KMS-11 (cell line): ENCODE measurements at regions not wholly inside any gene's neighbourhood (a gene's known extent, or its start where the extent isn't known, plus 50 kb on each side); places are given as distances from the start of the nearest gene placed in this dataset.

Source experiments
- H2AFZ ChIP-seq: fragments of 200-600 bp; sonication (generic); 2 replicates; pipeline ENCODE4 v1.6.1; 2016; ENCODE audit warnings: antibody characterized with exemption, mixed run types, low read depth
- H3K27ac ChIP-seq: fragments of 200-600 bp; sonication (generic); 2 replicates; pipeline ENCODE4 v1.6.1; 2016; ENCODE audit warnings: mild to moderate bottlenecking, mixed run types
- H3K27me3 ChIP-seq: fragments of 200-600 bp; sonication (generic); 2 replicates; pipeline ENCODE4 v1.6.1; 2017; ENCODE audit warnings: mild to moderate bottlenecking, low read depth, mixed run types, moderate library complexity; ENCODE audit not compliant: insufficient read depth
- H3K36me3 ChIP-seq: fragments of 200-600 bp; sonication (generic); 2 replicates; pipeline ENCODE4 v1.6.1; 2017; ENCODE audit warnings: mild to moderate bottlenecking, mixed run types; ENCODE audit not compliant: insufficient read depth
- H3K4me1 ChIP-seq: fragments of 200-600 bp; sonication (generic); 2 replicates; pipeline ENCODE4 v1.6.1; 2016; ENCODE audit warnings: mild to moderate bottlenecking, low read depth, mixed run types; ENCODE audit not compliant: poor library complexity, severe bottlenecking
- H3K4me2 ChIP-seq: fragments of 200-600 bp; sonication (generic); 2 replicates; pipeline ENCODE4 v1.7.0; 2016; ENCODE audit warnings: mild to moderate bottlenecking, mixed run types
- H3K4me3 ChIP-seq: fragments of 200-600 bp; sonication (generic); IDR thresholded peaks from 2 replicates; pipeline ENCODE4 v1.6.1; 2017; ENCODE audit warnings: low read depth, low read length, mixed read lengths; ENCODE audit not compliant: insufficient read depth
- H3K79me2 ChIP-seq: fragments of 200-600 bp; sonication (generic); 2 replicates; pipeline ENCODE4 v1.6.1; 2016; ENCODE audit warnings: low read depth, mixed run types; ENCODE audit not compliant: insufficient read depth
- H3K9ac ChIP-seq: fragments of 200-600 bp; sonication (generic); 2 replicates; pipeline ENCODE4 v1.6.1; 2016; ENCODE audit warnings: mild to moderate bottlenecking, mixed run types
- H4K20me1 ChIP-seq: fragments of 200-600 bp; sonication (generic); 2 replicates; pipeline ENCODE4 v1.6.1; 2016; ENCODE audit warnings: mild to moderate bottlenecking, mixed run types; ENCODE audit not compliant: insufficient read depth
- CTCF ChIP-seq: fragments of 200-600 bp; sonication (generic); conservative IDR thresholded peaks from 2 replicates; pipeline ENCODE4 v1.6.1; 2017; ENCODE audit warnings: low read depth, mild to moderate bottlenecking, antibody characterized with exemption, low read length, moderate library complexity, mixed read lengths

- Histone ChIP-seq H4K20me1 (no peaks in the 10 kb centered on the region), H3K27ac (no peak overlapping the region), H3K4me2 (no peak overlapping the region), H3K4me1 (no peaks in the 10 kb centered on the region), H2AFZ (no peak overlapping the region), H3K4me3 (no peak overlapping the region), H3K9ac (no peak overlapping the region), H3K79me2 (no peaks in the 10 kb centered on the region), H3K27me3 (no peaks in the 10 kb centered on the region), H3K36me3 (no peaks in the 10 kb centered on the region)
- TF ChIP-seq CTCF: no peak
Observed at GRCh38 chr4:106541253-106541652, 172.7 kb upstream of the GIMD1 start.

GRCh38 chr4:106530821-106531220, 162.2 kb upstream of the GIMD1 start:
- H4K20me1 ChIP-seq: no peaks in the 10 kb centered on the region
- no peak overlapping the region for H3K27ac ChIP-seq
- no peaks in the 10 kb centered on the region for H3K79me2 ChIP-seq
- H3K27me3 ChIP-seq: no peaks in the 10 kb centered on the region
- no peak overlapping the region for H3K4me3 ChIP-seq
- H3K4me2 ChIP-seq: no peak overlapping the region
- TF ChIP-seq CTCF: no peak
- H3K9ac ChIP-seq: no peak overlapping the region
- no peaks in the 10 kb centered on the region for H3K4me1 ChIP-seq
- no peaks in the 10 kb centered on the region for H3K36me3 ChIP-seq
- no peak overlapping the region for H2AFZ ChIP-seq

- Histone ChIP-seq H3K4me3 (no peak overlapping the region), H3K4me1 (no peaks in the 10 kb centered on the region), H2AFZ (no peak overlapping the region), H3K79me2 (no peaks in the 10 kb centered on the region), H3K9ac (no peak overlapping the region), H3K4me2 (no peak overlapping the region), H3K27me3 (no peaks in the 10 kb centered on the region), H3K36me3 (no peaks in the 10 kb centered on the region), H3K27ac (no peak overlapping the region), H4K20me1 (no peaks in the 10 kb centered on the region)
- TF ChIP-seq CTCF: no peak
Observed at GRCh38 chr4:106530024-106530361, 161.4 kb upstream of the GIMD1 start.

- H3K4me3 ChIP-seq: no peak overlapping the region
- H4K20me1 ChIP-seq: no peaks in the 10 kb centered on the region
- no peak for TF ChIP-seq CTCF
- H3K4me2 ChIP-seq: no peak overlapping the region
- H3K36me3 ChIP-seq: no peaks in the 10 kb centered on the region
- no peaks in the 10 kb centered on the region for H3K4me1 ChIP-seq
- no peak overlapping the region for H3K9ac ChIP-seq
- H3K27me3 ChIP-seq: no peaks in the 10 kb centered on the region
- H3K79me2 ChIP-seq: no peaks in the 10 kb centered on the region
- H3K27ac ChIP-seq: no peak overlapping the region
- no peak overlapping the region for H2AFZ ChIP-seq
Observed at GRCh38 chr4:106529348-106530023, 160.9 kb upstream of the GIMD1 start.
